B cell (primary cell): ENCODE measurements at regions not wholly inside any gene's neighbourhood (a gene's known extent, or its start where the extent isn't known, plus 50 kb on each side); places are given as distances from the start of the nearest gene placed in this dataset.

Experiments used
- ATAC-seq: fragments of 200-7000 bp; cut with Tn5 transposase; one replicate; pipeline ENCODE4 v1.10.0; 2021; ENCODE audit warnings: low read depth, mild to moderate bottlenecking, moderate number of reproducible peaks, moderate library complexity
- CTCF ChIA-PET: fragments of 350-600 bp; sonication (Branson Sonifier 250); formaldehyde crosslinking; loops from one replicate; lab custom pipeline; 2021; ENCODE audit warnings: antibody characterized with exemption, inconsistent platforms; lab: Charles Lee
- POLR2A ChIA-PET: fragments of 350-600 bp; sonication (Branson Sonifier 250); formaldehyde crosslinking; loops from one replicate; lab custom pipeline; 2021; ENCODE audit warnings: antibody characterized with exemption; lab: Charles Lee
- DNase-seq: peaks from one replicate; pipeline ENCODE4 v3.0.0; 2013
- H2AFZ ChIP-seq: 2 replicates; pipeline ENCODE4 v1.6.1; 2012; ENCODE audit warnings: mild to moderate bottlenecking, low read depth, low read length; ENCODE audit not compliant: insufficient read depth, poor library complexity, severe bottlenecking
- H3K27ac ChIP-seq, 2 donors: 1 replicate in 1 of 2; 2 replicates in 1 of 2; pipeline ENCODE4 v1.5.1; 2012 to 2013; ENCODE audit warnings: low read length in 2 of 2, mild to moderate bottlenecking in 2 of 2, moderate library complexity in 1 of 2
- H3K27me3 ChIP-seq, 4 experiments: fragments of 200-600 bp in 1 of 4; sonication (generic) in 1 of 4; replicated peaks in 1 of 4; 1 replicate in 2 of 4; 2 replicates in 2 of 4; pipeline versions ENCODE4 v1.6.1 to v1.7.0; 2013 to 2016; ENCODE audit warnings: low read length in 3 of 4, mild to moderate bottlenecking in 2 of 4, mixed read lengths in 1 of 4, moderate library complexity in 1 of 4; ENCODE audit not compliant: insufficient read depth in 4 of 4, control insufficient read depth in 3 of 4; ENCODE audit errors: control extremely low read depth in 1 of 4
- H3K36me3 ChIP-seq, 2 experiments: replicated peaks in 1 of 2; 1 replicate in 1 of 2; 2 replicates in 1 of 2; pipeline versions ENCODE4 v1.6.1 to v1.7.1; 2013; ENCODE audit warnings: low read length in 1 of 2; ENCODE audit not compliant: insufficient read depth in 2 of 2, control insufficient read depth in 1 of 2; ENCODE audit errors: control extremely low read depth in 1 of 2, extremely low read depth in 1 of 2
- H3K4me1 ChIP-seq, 2 donors: fragments of 200-600 bp in 1 of 2; sonication (generic) in 1 of 2; 1 replicate in 1 of 2; 2 replicates in 1 of 2; pipeline versions ENCODE4 v1.5.1 to v1.6.1; 2013 to 2017; ENCODE audit warnings: low read length in 2 of 2; ENCODE audit not compliant: control insufficient read depth in 2 of 2, insufficient read depth in 2 of 2
- H3K4me2 ChIP-seq: replicated peaks from 2 replicates; pipeline ENCODE3; 2012; ENCODE audit warnings: mild to moderate bottlenecking, low read depth, low read length; ENCODE audit not compliant: poor library complexity, severe bottlenecking
- H3K4me3 ChIP-seq, 5 experiments: fragments of 200-600 bp in 1 of 5; sonication (generic) in 1 of 5; 1 replicate in 3 of 5; 2 replicates in 2 of 5; pipeline versions ENCODE4 v1.5.1 to v1.7.0; 2011 to 2016; ENCODE audit warnings: low read length in 4 of 5, mild to moderate bottlenecking in 4 of 5, low read depth in 2 of 5, control low read depth in 1 of 5, moderate library complexity in 1 of 5; ENCODE audit not compliant: insufficient read depth in 1 of 5; ENCODE audit errors: control extremely low read depth in 1 of 5, extremely low read depth in 1 of 5
- H3K79me2 ChIP-seq: fragments of 200-600 bp; sonication (generic); one replicate; pipeline ENCODE4 v1.6.0; 2016; ENCODE audit warnings: low read length; ENCODE audit not compliant: control insufficient read depth, insufficient read depth
- H3K9ac ChIP-seq: fragments of 200-600 bp; sonication (generic); 2 replicates; pipeline ENCODE4 v1.6.1; 2017; ENCODE audit warnings: mild to moderate bottlenecking, low read length, moderate library complexity
- H3K9me3 ChIP-seq, 3 donors: one replicate each; pipeline versions ENCODE4 v1.6.1 to v1.7.1; 2013; ENCODE audit warnings: low read length in 2 of 3; ENCODE audit not compliant: control insufficient read depth in 2 of 3, insufficient read depth in 1 of 3; ENCODE audit errors: control extremely low read depth in 1 of 3
- H4K20me1 ChIP-seq: 2 replicates; pipeline ENCODE4 v1.6.0; 2012; ENCODE audit warnings: mild to moderate bottlenecking, low read length; ENCODE audit not compliant: insufficient read depth, control insufficient read depth, poor library complexity, severe bottlenecking
- H3K27ac Mint-ChIP-seq: one replicate; pipeline ENCODE4 v1.8.0; 2021; ENCODE audit warnings: mixed read lengths
- H3K27me3 Mint-ChIP-seq: one replicate; pipeline ENCODE4 v1.8.0; 2021; ENCODE audit warnings: mixed read lengths
- H3K4me1 Mint-ChIP-seq: one replicate; pipeline ENCODE4 v1.8.0; 2021; ENCODE audit warnings: mixed read lengths
- H3K4me3 Mint-ChIP-seq: one replicate; pipeline ENCODE4 v1.8.0; 2021; ENCODE audit warnings: mixed read lengths
- H3K9me3 Mint-ChIP-seq: one replicate; pipeline ENCODE4 v1.8.0; 2022; ENCODE audit warnings: mixed read lengths; ENCODE audit not compliant: insufficient read depth
- EZH2 ChIP-seq: IDR thresholded peaks from 2 replicates; pipeline ENCODE4 v1.6.1; 2012; ENCODE audit warnings: borderline replicate concordance, low read depth, mild to moderate bottlenecking, moderate library complexity, low read length; ENCODE audit not compliant: insufficient read depth, poor library complexity, severe bottlenecking
- WGBS: methylation state at CpG from one replicate; pipeline ENCODE4 v1.1.5; 2013; ENCODE audit warnings: missing lambda C conversion rate; ENCODE audit not compliant: insufficient coverage; 5-methylcytosine and 5-hydroxymethylcytosine counted together
- intact Hi-C: fragments of 100-400 bp; cut with micrococcal nuclease; formaldehyde crosslinking; loops from one replicate; pipeline ENCODE4 v1.10.0; 2022
- TF ChIP-seq, protein P1 (sequence below): fragments of 200-600 bp; IDR thresholded peaks from one replicate; pipeline ENCODE4 v1.8.0; 2022; ENCODE audit warnings: antibody characterized with exemption, mild to moderate bottlenecking

GRCh38 chr3:24802614-24803013, 308.0 kb upstream of the THRB start:
- H3K9ac ChIP-seq, result no peak overlapping the region
- no peaks in the 10 kb centered on the region for H3K9me3 ChIP-seq
- no peaks in the 10 kb centered on the region for H3K79me2 ChIP-seq
- no peak overlapping the region for H3K4me2 ChIP-seq
- DNase-seq (no peak), ATAC-seq (no peak)
- no peaks in the 10 kb centered on the region for H3K9me3 Mint-ChIP-seq
- no peaks in the 10 kb centered on the region for H3K27me3 ChIP-seq
- no CpG with 5 or more reads among the region's 2 CpGs for WGBS
- no peaks in the 10 kb centered on the region for H4K20me1 ChIP-seq
- H3K4me1 Mint-ChIP-seq, result no peaks in the 10 kb centered on the region
- intact Hi-C loops, result no loop called here
- no peak overlapping the region for H3K27ac Mint-ChIP-seq
- no peak overlapping the region for H3K4me3 ChIP-seq
- no peaks in the 10 kb centered on the region for H3K4me1 ChIP-seq
- ChIA-PET POLR2A (no interaction called here), CTCF (no interaction called here)
- H3K27ac ChIP-seq, result no peak overlapping the region
- no peaks in the 10 kb centered on the region for H3K27me3 Mint-ChIP-seq
- no peak overlapping the region for H2AFZ ChIP-seq
- no peaks in the 10 kb centered on the region for H3K36me3 ChIP-seq
- no peak overlapping the region for H3K4me3 Mint-ChIP-seq
- TF ChIP-seq, protein P1, sequence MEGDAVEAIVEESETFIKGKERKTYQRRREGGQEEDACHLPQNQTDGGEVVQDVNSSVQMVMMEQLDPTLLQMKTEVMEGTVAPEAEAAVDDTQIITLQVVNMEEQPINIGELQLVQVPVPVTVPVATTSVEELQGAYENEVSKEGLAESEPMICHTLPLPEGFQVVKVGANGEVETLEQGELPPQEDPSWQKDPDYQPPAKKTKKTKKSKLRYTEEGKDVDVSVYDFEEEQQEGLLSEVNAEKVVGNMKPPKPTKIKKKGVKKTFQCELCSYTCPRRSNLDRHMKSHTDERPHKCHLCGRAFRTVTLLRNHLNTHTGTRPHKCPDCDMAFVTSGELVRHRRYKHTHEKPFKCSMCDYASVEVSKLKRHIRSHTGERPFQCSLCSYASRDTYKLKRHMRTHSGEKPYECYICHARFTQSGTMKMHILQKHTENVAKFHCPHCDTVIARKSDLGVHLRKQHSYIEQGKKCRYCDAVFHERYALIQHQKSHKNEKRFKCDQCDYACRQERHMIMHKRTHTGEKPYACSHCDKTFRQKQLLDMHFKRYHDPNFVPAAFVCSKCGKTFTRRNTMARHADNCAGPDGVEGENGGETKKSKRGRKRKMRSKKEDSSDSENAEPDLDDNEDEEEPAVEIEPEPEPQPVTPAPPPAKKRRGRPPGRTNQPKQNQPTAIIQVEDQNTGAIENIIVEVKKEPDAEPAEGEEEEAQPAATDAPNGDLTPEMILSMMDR, result no peak
- TF ChIP-seq EZH2, result no peak

DNA sequence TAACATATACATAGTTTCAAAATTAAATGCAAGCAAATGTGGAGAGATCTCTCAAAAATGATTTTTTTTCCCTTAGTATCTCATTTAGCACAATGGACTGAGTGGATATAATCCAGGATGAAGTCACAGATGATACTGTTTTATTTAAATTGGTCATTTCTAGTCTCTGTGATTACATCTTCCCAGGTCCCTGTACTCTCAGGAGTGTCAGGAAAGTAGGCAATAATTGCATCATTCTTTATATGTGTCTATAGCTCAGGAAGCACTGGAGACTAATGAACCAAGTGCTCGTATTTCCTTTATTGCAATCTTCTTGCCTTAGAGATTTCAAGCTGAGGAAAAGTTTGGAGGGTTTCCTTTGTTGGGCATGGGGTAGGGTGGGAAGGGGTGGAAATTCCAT, 309.4 kb upstream of the THRB start:
- no peaks in the 10 kb centered on the region for H3K9me3 Mint-ChIP-seq
- TF ChIP-seq, protein P1, result no peak
- TF ChIP-seq EZH2, result no peak
- Histone ChIP-seq H3K9me3 (no peaks in the 10 kb centered on the region), H4K20me1 (no peaks in the 10 kb centered on the region), H3K27me3 (no peaks in the 10 kb centered on the region), H3K4me3 (no peak overlapping the region), H3K79me2 (no peaks in the 10 kb centered on the region), H3K9ac (no peak overlapping the region), H3K27ac (no peak overlapping the region), H3K4me2 (no peak overlapping the region), H3K4me1 (no peaks in the 10 kb centered on the region), H3K36me3 (no peaks in the 10 kb centered on the region), H2AFZ (no peak overlapping the region)
- intact Hi-C loops, result no loop called here
- H3K27ac Mint-ChIP-seq, result no peak overlapping the region
- no peak overlapping the region for H3K4me3 Mint-ChIP-seq
- no CpG with 5 or more reads among the region's 1 CpG for WGBS
- ATAC-seq (no peak), DNase-seq (no peak)
- ChIA-PET POLR2A (no interaction called here), CTCF (no interaction called here)
- H3K27me3 Mint-ChIP-seq, result no peaks in the 10 kb centered on the region
- no peaks in the 10 kb centered on the region for H3K4me1 Mint-ChIP-seq
